CD14-positive monocyte (primary cell): ENCODE measurements at regions not wholly inside any gene's neighbourhood (a gene's known extent, or its start where the extent isn't known, plus 50 kb on each side); places are given as distances from the start of the nearest gene placed in this dataset.
A peak's percentile ranks its signal among the peaks of the same experiment; 100 is the strongest.

ENCODE experiments used
- DNase-seq, 3 donors: peaks; one replicate each; pipeline ENCODE4 v3.0.0-alpha.2; 2011 to 2022
- H2AFZ ChIP-seq: 2 replicates; pipeline ENCODE4 v1.6.0; 2012; ENCODE audit warnings: mild to moderate bottlenecking, low read depth, low read length, inconsistent platforms; ENCODE audit not compliant: insufficient read depth, poor library complexity, severe bottlenecking
- H3K27ac ChIP-seq, 2 donors: 1 replicate in 1 of 2; 2 replicates in 1 of 2; pipeline ENCODE4 v1.5.1; 2012 to 2013; ENCODE audit warnings: low read length in 2 of 2, control low read depth in 1 of 2, inconsistent platforms in 1 of 2, low read depth in 1 of 2, mild to moderate bottlenecking in 1 of 2
- H3K27me3 ChIP-seq, 2 donors: one replicate each; pipeline versions ENCODE4 v1.6.0 to v1.6.1; 2011 to 2013; ENCODE audit warnings: low read length in 2 of 2; ENCODE audit not compliant: control insufficient read depth in 2 of 2, insufficient read depth in 2 of 2
- H3K36me3 ChIP-seq, 2 donors: replicated peaks in 1 of 2; 1 replicate in 1 of 2; 2 replicates in 1 of 2; pipeline versions ENCODE4 v1.5.1 to v1.6.1; 2012 to 2013; ENCODE audit warnings: low read length in 2 of 2, control low read depth in 1 of 2, inconsistent platforms in 1 of 2, mild to moderate bottlenecking in 1 of 2; ENCODE audit not compliant: insufficient read depth in 2 of 2, control insufficient read depth in 1 of 2
- H3K4me1 ChIP-seq, 2 donors: 1 replicate in 1 of 2; 2 replicates in 1 of 2; pipeline versions ENCODE4 v1.5.1 to v1.6.1; 2012 to 2013; ENCODE audit warnings: low read length in 2 of 2, control low read depth in 1 of 2, inconsistent platforms in 1 of 2, mild to moderate bottlenecking in 1 of 2, moderate library complexity in 1 of 2; ENCODE audit not compliant: insufficient read depth in 2 of 2, control insufficient read depth in 1 of 2
- H3K4me2 ChIP-seq: replicated peaks from 2 replicates; pipeline ENCODE3; 2012; ENCODE audit warnings: low read length, moderate library complexity, mild to moderate bottlenecking; ENCODE audit not compliant: poor library complexity, severe bottlenecking; ENCODE audit errors: extremely low read depth
- H3K4me3 ChIP-seq, 3 experiments: fragments of 200-600 bp in 1 of 3; sonication (generic) in 1 of 3; replicated peaks in 1 of 3; 1 replicate in 2 of 3; 2 replicates in 1 of 3; pipeline ENCODE4 v1.5.1; 2011 to 2013; ENCODE audit warnings: low read length in 3 of 3, mild to moderate bottlenecking in 3 of 3, control low read depth in 2 of 3, low read depth in 2 of 3, inconsistent platforms in 1 of 3, moderate library complexity in 1 of 3
- H3K79me2 ChIP-seq: 2 replicates; pipeline ENCODE4 v1.6.0; 2012; ENCODE audit warnings: mild to moderate bottlenecking, control low read depth, inconsistent platforms, low read length, moderate library complexity; ENCODE audit not compliant: insufficient read depth
- H3K9ac ChIP-seq: 2 replicates; pipeline ENCODE4 v1.6.0; 2017; ENCODE audit warnings: low read length, mild to moderate bottlenecking; ENCODE audit not compliant: insufficient read depth, poor library complexity, severe bottlenecking
- H3K9me3 ChIP-seq, 2 donors: replicated peaks in 1 of 2; 1 replicate in 1 of 2; 2 replicates in 1 of 2; pipeline versions ENCODE4 v1.5.1 to v1.6.1; 2012 to 2013; ENCODE audit warnings: low read length in 2 of 2, control low read depth in 1 of 2; ENCODE audit not compliant: control insufficient read depth in 1 of 2, insufficient read depth in 1 of 2
- H4K20me1 ChIP-seq: 2 replicates; pipeline ENCODE4 v1.6.0; 2012; ENCODE audit warnings: mild to moderate bottlenecking, low read length, control low read depth, moderate library complexity; ENCODE audit not compliant: insufficient read depth
- H3K27ac Mint-ChIP-seq, 7 donors: one replicate each; pipeline ENCODE4 v1.8.0; 2020; ENCODE audit warnings: mild to moderate bottlenecking in 7 of 7, mixed read lengths in 7 of 7, moderate library complexity in 6 of 7, inconsistent platforms in 2 of 7
- H3K27me3 Mint-ChIP-seq, 3 donors: one replicate each; pipeline ENCODE4 v1.8.0; 2021 to 2022; ENCODE audit warnings: low read depth in 3 of 3, mild to moderate bottlenecking in 3 of 3, mixed read lengths in 3 of 3, moderate library complexity in 3 of 3, inconsistent platforms in 1 of 3
- H3K36me3 Mint-ChIP-seq, 2 donors: one replicate each; pipeline ENCODE4 v1.8.0; 2020; ENCODE audit warnings: mixed read lengths in 2 of 2, inconsistent platforms in 1 of 2, mild to moderate bottlenecking in 1 of 2
- H3K4me1 Mint-ChIP-seq: one replicate; pipeline ENCODE4 v1.8.0; 2020; ENCODE audit warnings: mild to moderate bottlenecking, mixed read lengths
- H3K4me3 Mint-ChIP-seq, 2 donors: one replicate each; pipeline ENCODE4 v1.8.0; 2020; ENCODE audit warnings: mild to moderate bottlenecking in 2 of 2, mixed read lengths in 2 of 2, moderate library complexity in 1 of 2
- H3K9me3 Mint-ChIP-seq, 7 donors: one replicate each; pipeline ENCODE4 v1.8.0; 2020 to 2022; ENCODE audit warnings: mixed read lengths in 7 of 7, mild to moderate bottlenecking in 6 of 7, moderate library complexity in 6 of 7, inconsistent platforms in 2 of 7
- CTCF ChIP-seq: fragments of 200-600 bp; IDR thresholded peaks from one replicate; pipeline ENCODE4 v1.8.0; 2022; ENCODE audit warnings: antibody characterized with exemption, mild to moderate bottlenecking
- WGBS: methylation state at CpG from one replicate; pipeline ENCODE4 v1.1.5; 2013; ENCODE audit warnings: missing lambda C conversion rate; ENCODE audit not compliant: insufficient coverage; 5-methylcytosine and 5-hydroxymethylcytosine counted together
- intact Hi-C, 2 donors: fragments of 100-400 bp; cut with micrococcal nuclease; formaldehyde crosslinking; loops; one replicate each; pipeline versions ENCODE4 v1.15.0 to v1.15.1; 2023

- no peak overlapping the region for H3K27ac ChIP-seq
Measured at GRCh38 chr17:31696703-31697325, 162.2 kb downstream of the COPRS start.

GRCh38 chr17:31696184-31696602, 162.9 kb downstream of the COPRS start:
- H3K9me3 ChIP-seq, result no peaks in the 10 kb centered on the region
- peak overlapping the region in 1 of 7 donors; percentile 54 for H3K27ac Mint-ChIP-seq
- 96% methylated on average over 11 of the region's 12 CpGs for WGBS

More at GRCh38 chr17:31696703-31697325, 162.2 kb downstream of the COPRS start:
- no peak for TF ChIP-seq CTCF
- Histone ChIP-seq H4K20me1 (no peaks in the 10 kb centered on the region), H2AFZ (no peak overlapping the region), H3K4me2 (no peak overlapping the region), H3K9me3 (no peaks in the 10 kb centered on the region), H3K27me3 (no peaks in the 10 kb centered on the region), H3K36me3 (no peaks in the 10 kb centered on the region), H3K79me2 (no peaks in the 10 kb centered on the region), H3K4me3 (no peak overlapping the region), H3K9ac (no peak overlapping the region), H3K4me1 (no peaks in the 10 kb centered on the region)
- no peak for DNase-seq
- Mint-ChIP-seq H3K27ac (no peak overlapping the region), H3K36me3 (no peaks in the 10 kb centered on the region), H3K27me3 (peaks cover 0 to 7% (median 0%) of the 10 kb centered on the region in 3 donors), H3K9me3 (no peaks in the 10 kb centered on the region), H3K4me1 (no peaks in the 10 kb centered on the region), H3K4me3 (no peak overlapping the region)
- intact Hi-C loops, result no loop called here
- WGBS, result 91% methylated on average over 9 of the region's 9 CpGs

More at GRCh38 chr17:31696184-31696602, 162.9 kb downstream of the COPRS start:
- Mint-ChIP-seq H3K27me3 (peaks cover 0 to 5% (median 0%) of the 10 kb centered on the region in 3 donors), H3K9me3 (no peaks in the 10 kb centered on the region), H3K4me3 (no peak overlapping the region), H3K36me3 (no peaks in the 10 kb centered on the region), H3K4me1 (no peaks in the 10 kb centered on the region)
- Histone ChIP-seq H2AFZ (no peak overlapping the region), H3K4me1 (no peaks in the 10 kb centered on the region), H3K4me2 (no peak overlapping the region), H4K20me1 (no peaks in the 10 kb centered on the region), H3K27me3 (no peaks in the 10 kb centered on the region), H3K4me3 (no peak overlapping the region), H3K36me3 (no peaks in the 10 kb centered on the region), H3K27ac (no peak overlapping the region), H3K9ac (no peak overlapping the region), H3K79me2 (no peaks in the 10 kb centered on the region)
- intact Hi-C loops, result no loop called here
- no peak for DNase-seq
- no peak for TF ChIP-seq CTCF
